Psoas muscle (tissue), 7 donors: ENCODE measurements at regions not wholly inside any gene's neighbourhood (a gene's known extent, or its start where the extent isn't known, plus 50 kb on each side); places are given as distances from the start of the nearest gene placed in this dataset.

Experiments used
- ATAC-seq, 4 donors: fragments of 200-7000 bp; cut with Tn5 transposase; one replicate each; pipeline ENCODE4 v1.9.1; 2020; ENCODE audit warnings: moderate library complexity in 3 of 4, mild to moderate bottlenecking in 2 of 4
- DNase-seq, 2 donors: peaks; one replicate each; pipeline ENCODE4 v3.0.0-alpha.2; 2020
- H3K27ac ChIP-seq: fragments of 200-600 bp; one replicate; pipeline ENCODE4 v1.8.0; 2022
- H3K27me3 ChIP-seq, 3 donors: fragments of 200-600 bp in 1 of 3; one replicate each; pipeline versions ENCODE4 v1.6.1 to v1.8.0; 2013 to 2022; ENCODE audit warnings: low read length in 2 of 3, mild to moderate bottlenecking in 2 of 3, moderate library complexity in 1 of 3; ENCODE audit not compliant: insufficient read depth in 3 of 3
- H3K36me3 ChIP-seq, 2 donors: fragments of 200-600 bp in 1 of 2; one replicate each; pipeline versions ENCODE4 v1.6.1 to v1.8.0; 2013 to 2022; ENCODE audit warnings: low read depth in 1 of 2, mild to moderate bottlenecking in 1 of 2, moderate library complexity in 1 of 2; ENCODE audit not compliant: insufficient read depth in 1 of 2
- H3K4me1 ChIP-seq: fragments of 200-600 bp; one replicate; pipeline ENCODE4 v1.8.0; 2022
- H3K4me3 ChIP-seq: fragments of 200-600 bp; one replicate; pipeline ENCODE4 v1.8.0; 2022; ENCODE audit warnings: mild to moderate bottlenecking
- H3K9me3 ChIP-seq: fragments of 200-600 bp; one replicate; pipeline ENCODE4 v1.8.0; 2022
- WGBS, 3 donors: extraction: QIAGEN DNeasy Blood & Tissue Kit; methylation state at CpG; one replicate each; pipeline versions ENCODE4 v1.1.6 to v1.1.7; 2013; 5-methylcytosine and 5-hydroxymethylcytosine counted together
- intact Hi-C, 2 donors: fragments of 100-400 bp; cut with DNase I; formaldehyde crosslinking; loops; one replicate each; pipeline versions ENCODE4 v1.11.0 to v1.14.2; 2022
- TF ChIP-seq, protein P1 (sequence below): fragments of 200-600 bp; IDR thresholded peaks from one replicate; pipeline ENCODE4 v1.8.0; 2022; ENCODE audit warnings: antibody characterized with exemption
- donor health status: healthy with polysubstance abuse.
- donor health status: DM: no; HTN: no; CAD: no; lungs with moderate emphysema.
- donor health status: Bipolar disorder and iron deficiency.
- donor health status: healthy.
- donor health status: DM: yes; HTN: yes; CAD: no.
- donor health status: DM: no; HTN: no; CAD: no.
- donor health status: DM: yes; HTN: yes; CAD: no.

DNA sequence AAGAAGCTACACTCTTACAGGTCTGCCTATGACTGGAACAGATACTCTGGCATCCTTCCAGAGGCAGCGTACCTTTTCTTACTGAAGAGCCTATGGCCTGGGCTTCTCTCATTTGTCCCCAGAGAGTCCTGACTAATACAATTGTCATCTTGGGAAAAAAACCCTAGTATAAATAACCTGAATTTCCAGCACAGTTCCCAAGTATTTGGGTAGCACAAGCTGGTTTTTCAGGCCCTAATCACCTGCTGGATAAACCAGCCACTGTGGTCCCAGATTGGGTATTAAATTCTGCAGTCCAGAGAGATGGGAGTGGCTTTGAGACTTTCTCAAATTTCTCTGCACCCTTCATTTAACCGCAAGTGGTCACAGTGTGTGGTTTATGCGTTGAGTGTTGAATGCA is 186.8 kb upstream of the NEBL start:
- intact Hi-C loops: loop anchor here in 1 of 2 donors (10.0 kb wide), 1 partner anchor 411 kb away; no protein-coding TSS in a partner anchor
- no peaks in the 10 kb centered on the region for H3K9me3 ChIP-seq
- no peak overlapping the region for H3K27ac ChIP-seq
- TF ChIP-seq, protein P1, sequence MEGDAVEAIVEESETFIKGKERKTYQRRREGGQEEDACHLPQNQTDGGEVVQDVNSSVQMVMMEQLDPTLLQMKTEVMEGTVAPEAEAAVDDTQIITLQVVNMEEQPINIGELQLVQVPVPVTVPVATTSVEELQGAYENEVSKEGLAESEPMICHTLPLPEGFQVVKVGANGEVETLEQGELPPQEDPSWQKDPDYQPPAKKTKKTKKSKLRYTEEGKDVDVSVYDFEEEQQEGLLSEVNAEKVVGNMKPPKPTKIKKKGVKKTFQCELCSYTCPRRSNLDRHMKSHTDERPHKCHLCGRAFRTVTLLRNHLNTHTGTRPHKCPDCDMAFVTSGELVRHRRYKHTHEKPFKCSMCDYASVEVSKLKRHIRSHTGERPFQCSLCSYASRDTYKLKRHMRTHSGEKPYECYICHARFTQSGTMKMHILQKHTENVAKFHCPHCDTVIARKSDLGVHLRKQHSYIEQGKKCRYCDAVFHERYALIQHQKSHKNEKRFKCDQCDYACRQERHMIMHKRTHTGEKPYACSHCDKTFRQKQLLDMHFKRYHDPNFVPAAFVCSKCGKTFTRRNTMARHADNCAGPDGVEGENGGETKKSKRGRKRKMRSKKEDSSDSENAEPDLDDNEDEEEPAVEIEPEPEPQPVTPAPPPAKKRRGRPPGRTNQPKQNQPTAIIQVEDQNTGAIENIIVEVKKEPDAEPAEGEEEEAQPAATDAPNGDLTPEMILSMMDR: no peak
- H3K4me1 ChIP-seq: no peaks in the 10 kb centered on the region
- H3K4me3 ChIP-seq: no peak overlapping the region
- no peak for ATAC-seq
- no peak for DNase-seq
- 69 to 72% (median 71%) methylated on average over 3 of the region's 3 CpGs for WGBS, 3 donors
- peaks cover 0 to 2% (median 0%) of the 10 kb centered on the region in 3 donors for H3K27me3 ChIP-seq
- H3K36me3 ChIP-seq: no peaks in the 10 kb centered on the region

DNA sequence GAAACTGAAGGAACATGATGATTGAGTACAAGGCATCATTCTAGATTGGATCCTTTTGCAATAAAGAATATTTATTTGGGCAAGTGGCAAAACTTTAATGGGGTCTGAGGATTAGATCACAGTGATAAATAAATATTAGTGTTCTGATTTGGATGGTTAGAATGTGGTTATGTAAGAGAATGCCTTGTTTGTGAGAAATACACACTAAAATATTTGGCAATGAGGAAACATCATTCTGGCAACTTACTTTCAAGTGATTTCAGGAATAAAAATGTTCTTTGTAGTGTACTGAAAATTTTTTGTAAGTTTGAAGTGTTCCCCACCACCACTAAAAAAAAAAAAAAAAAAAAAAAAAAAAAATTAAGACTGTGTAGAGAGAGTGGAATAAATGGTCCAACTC is 185.1 kb upstream of the NEBL start:
- no peak overlapping the region for H3K4me3 ChIP-seq
- TF ChIP-seq, protein P1: no peak
- ATAC-seq: no peak
- no peak for DNase-seq
- H3K36me3 ChIP-seq: no peaks in the 10 kb centered on the region
- no peaks in the 10 kb centered on the region for H3K4me1 ChIP-seq
- intact Hi-C loops: loop anchor here in 1 of 2 donors (10.0 kb wide), 1 partner anchor 413 kb away; no protein-coding TSS in a partner anchor
- H3K9me3 ChIP-seq: no peaks in the 10 kb centered on the region
- peaks cover 0 to 2% (median 0%) of the 10 kb centered on the region in 3 donors for H3K27me3 ChIP-seq
- H3K27ac ChIP-seq: no peak overlapping the region

GRCh38 chr10:21080261-21080660 is 183.2 kb upstream of the NEBL start:
- intact Hi-C loops: loop anchor here in 1 of 2 donors (10.0 kb wide), 1 partner anchor 415 kb away; no protein-coding TSS in a partner anchor
- ATAC-seq: no peak
- 38 to 57% (median 46%) methylated on average over 2 of the region's 2 CpGs for WGBS, 3 donors
- Histone ChIP-seq H3K4me3 (no peak overlapping the region), H3K9me3 (no peaks in the 10 kb centered on the region), H3K36me3 (no peaks in the 10 kb centered on the region), H3K4me1 (no peaks in the 10 kb centered on the region), H3K27ac (no peak overlapping the region), H3K27me3 (peaks cover 0 to 2% (median 0%) of the 10 kb centered on the region in 3 donors)
- TF ChIP-seq, protein P1: no peak
- no peak for DNase-seq

GRCh38 chr10:21079330-21079658 is 182.2 kb upstream of the NEBL start:
- no peak for DNase-seq
- intact Hi-C loops: loop anchor here in 1 of 2 donors (5.0 kb wide), 1 partner anchor 188 kb away; no protein-coding TSS in a partner anchor
- TF ChIP-seq, protein P1: no peak

More at GRCh38 chr10:21079330-21079658, 182.2 kb upstream of the NEBL start:
- Histone ChIP-seq H3K36me3 (no peaks in the 10 kb centered on the region), H3K9me3 (no peaks in the 10 kb centered on the region), H3K4me1 (no peaks in the 10 kb centered on the region), H3K27ac (no peak overlapping the region), H3K4me3 (no peak overlapping the region), H3K27me3 (peaks cover 0 to 2% (median 0%) of the 10 kb centered on the region in 3 donors)
- ATAC-seq: no peak
